Heart left ventricle (tissue), 13 donors: ENCODE measurements at regions not wholly inside any gene's neighbourhood (a gene's known extent, or its start where the extent isn't known, plus 50 kb on each side); places are given as distances from the start of the nearest gene placed in this dataset.

Experiments
- CTCF ChIP-seq, 12 donors: fragments of 200-600 bp; sonication (generic) in 4 of 12; IDR thresholded peaks; one replicate each; pipeline versions ENCODE4 v1.5.0 to v1.8.0; 2018 to 2022; ENCODE audit warnings: antibody characterized with exemption in 12 of 12, mild to moderate bottlenecking in 5 of 12
- POLR2A ChIP-seq, 2 donors: fragments of 450-650 bp; IDR thresholded peaks; one replicate each; pipeline ENCODE4 v1.6.1; 2017; ENCODE audit warnings: antibody characterized with exemption in 2 of 2, mild to moderate bottlenecking in 2 of 2, moderate library complexity in 2 of 2
- donor health status: ischemic (EF 13 %, LVEDD 7.1; RV severe dilation, severe dysfunction).
- donor health status: DM: no; HTN: yes; CAD: no.
- donor health status: DM: no; HTN: no; CAD: no.
- donor health status: ischemic (EF 25% LVEDD 6.9; RV normal size, moderate dysfunction).
- donor health status: ischemic (EF 25% LVEDD 5.7; RV mildly dilated, moderate dysfunction).
- donor health status: ischemic (EF 35%, LVEDD 5.7; RV mildly dilated, moderate dysfunction).
- donor health status: nonischemic (EF 11% LVEDD 7.7; RV severe dilation, severe dysfunction).
- donor health status: DM: yes; HTN: yes; CAD: no.
- donor health status: PGD.
- donor health status: ischemic (EF 29% LVEDD 5.4; RV normal size, mild dysfunction).
- donor health status: nonischemic (EF 23%, LVEDD 6.1; RV moderate dilation, normal function).

- TF ChIP-seq CTCF (IDR thresholded peaks at IDR 0.05): no peak
- no peak for TF ChIP-seq POLR2A (IDR thresholded peaks at IDR 0.05)
Observed at GRCh38 chr9:94204174-94204573, 54.9 kb upstream of the ZNF169 start.
